ENCODE measurements at regions not wholly inside any gene's neighbourhood (a gene's known extent, or its start where the extent isn't known, plus 50 kb on each side); places are given as distances from the start of the nearest gene placed in this dataset.

- ATAC-seq: no peak
- DNase-seq (ENCODE audit: extremely low read depth in 1 of 4, low spot score in 3 of 4): no peak
- H3K4me1 ChIP-seq (replicated peaks in 1 of 2; ENCODE audit: control insufficient read depth in 2 of 2, insufficient read depth in 2 of 2, low read length in 2 of 2): peaks cover 0 to 3% of the 10 kb centered on the region in 2 experiments; a peak in 2 of 5 replicates
These were observed 58.7 kb upstream of the COL1A2 start for GRCh38 chr7:94336009-94336408.

More at GRCh38 chr7:94336009-94336408, 58.7 kb upstream of the COL1A2 start:
- H3K79me2 ChIP-seq (ENCODE audit: control insufficient read depth, insufficient read depth, low read length): no peaks in the 10 kb centered on the region
- CTCF ChIA-PET (ENCODE audit: low intra/inter-chr PET ratio): no interaction called here
- H3K36me3 ChIP-seq (ENCODE audit: control insufficient read depth, insufficient read depth, low read length): no peaks in the 10 kb centered on the region
- 8% methylated on average over 2 of the region's 2 CpGs for WGBS (ENCODE audit: insufficient coverage, low coverage, missing lambda C conversion rate)
- intact Hi-C loops (cut with micrococcal nuclease): loop anchor here (5.0 kb wide), 2 partner anchors 34 to 61 kb away; no protein-coding TSS in a partner anchor
- H3K27ac ChIP-seq (ENCODE audit: extremely low read depth, low read depth, low read length): no peak overlapping the region
- no peaks in the 10 kb centered on the region for H3K9me3 ChIP-seq (replicated peaks; ENCODE audit: control insufficient read depth, insufficient read depth, low read depth, low read length)
- no peak for FAIRE-seq
- no peak overlapping the region for H2AFZ ChIP-seq (ENCODE audit: low read depth, low read length)
- POLR2A ChIA-PET: no interaction called here
- no peak overlapping the region for H3K4me3 ChIP-seq
- H3K27me3 ChIP-seq (ENCODE audit: control insufficient read depth in 2 of 2, insufficient read depth in 2 of 2, low read length in 2 of 2): no peaks in the 10 kb centered on the region
- BruUV-seq (replicated peaks): no TSS peak
- H4K20me1 ChIP-seq (replicated peaks; ENCODE audit: control insufficient read depth, insufficient read depth, low read length): no peaks in the 10 kb centered on the region
- TF ChIP-seq NKRF (IDR thresholded peaks at IDR 0.05; ENCODE audit: borderline replicate concordance) (no peak), ZBTB8A (IDR thresholded peaks at IDR 0.05; ENCODE audit: partially characterized antibody) (no peak), ZNF696 (CRISPR knock-in tag; conservative IDR thresholded peaks at IDR 0.05) (no peak), HNRNPUL1 (IDR thresholded peaks at IDR 0.05; ENCODE audit: low read length) (no peak), KHSRP (IDR thresholded peaks at IDR 0.05) (no peak), ATF2 (CRISPR knock-in tag; IDR thresholded peaks at IDR 0.05) (no peak)
- in situ Hi-C loops (cut with MboI): no loop called here
- H3K4me2 ChIP-seq (ENCODE audit: insufficient read depth, low read length): no peak overlapping the region
- no peak overlapping the region for H3K9ac ChIP-seq (ENCODE audit: insufficient read depth in 1 of 2, low read depth in 2 of 2, low read length in 2 of 2)
- no peaks in the 10 kb centered on the region for H3K9me1 ChIP-seq (ENCODE audit: control insufficient read depth, insufficient read depth, low read length)
